ENCODE measurements at regions not wholly inside any gene's neighbourhood (a gene's known extent, or its start where the extent isn't known, plus 50 kb on each side); places are given as distances from the start of the nearest gene placed in this dataset.

DNA sequence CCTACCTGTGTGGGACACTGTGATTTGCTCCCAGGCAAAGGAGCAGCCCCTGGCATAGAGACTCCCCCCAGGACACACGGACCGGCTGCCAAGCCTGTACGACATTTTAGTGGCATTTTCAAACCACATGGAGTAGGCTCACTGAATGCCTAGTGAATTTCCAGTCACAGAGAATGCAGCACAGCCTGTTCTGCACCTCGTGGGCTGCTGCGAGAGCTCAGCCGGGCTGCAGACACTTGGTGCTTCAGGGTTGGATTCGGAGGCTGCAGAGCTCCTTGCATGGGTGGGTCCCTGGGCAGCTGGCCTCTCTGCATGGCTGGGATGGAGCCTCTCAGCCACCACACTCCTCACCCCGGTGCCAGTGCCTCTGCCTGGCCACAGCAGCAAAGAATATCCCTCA lies 51.2 kb upstream of the HNF1B start:
- H3K4me2 ChIP-seq (replicated peaks; ENCODE audit: low read depth, low read length, poor library complexity, severe bottlenecking), result no peak overlapping the region
- intact Hi-C loops (cut with micrococcal nuclease), result no loop called here
- Mint-ChIP-seq H3K4me1 (peaks cover 17% of the 10 kb centered on the region), H3K9me3 (ENCODE audit: insufficient read depth) (no peaks in the 10 kb centered on the region), H3K27ac (no peak overlapping the region), H3K4me3 (no peak overlapping the region), H3K27me3 (peaks cover 12% of the 10 kb centered on the region)
- no peaks in the 10 kb centered on the region for H4K20me1 ChIP-seq (ENCODE audit: control insufficient read depth, insufficient read depth, low read length, poor library complexity, severe bottlenecking)
- H3K36me3 ChIP-seq (replicated peaks in 1 of 2; ENCODE audit: control extremely low read depth in 1 of 2, control insufficient read depth in 1 of 2, extremely low read depth in 1 of 2, insufficient read depth in 2 of 2, low read length in 1 of 2), result no peaks in the 10 kb centered on the region
- no peak overlapping the region for H3K9ac ChIP-seq (ENCODE audit: low read length)
- ChIA-PET POLR2A (no interaction called here), CTCF (no interaction called here)
- ATAC-seq (ENCODE audit: low read depth) (no peak), DNase-seq (no peak)
- H3K4me3 ChIP-seq (ENCODE audit: control extremely low read depth in 1 of 5, extremely low read depth in 1 of 5, insufficient read depth in 1 of 5, low read depth in 2 of 5, low read length in 4 of 5), result no peak overlapping the region
- peaks cover 0 to under 1% (median 0%) of the 10 kb centered on the region in 4 experiments for H3K27me3 ChIP-seq (replicated peaks in 1 of 4; ENCODE audit: control extremely low read depth in 1 of 4, control insufficient read depth in 3 of 4, insufficient read depth in 4 of 4, low read length in 3 of 4)
- no peaks in the 10 kb centered on the region for H3K9me3 ChIP-seq (ENCODE audit: control extremely low read depth in 1 of 3, control insufficient read depth in 2 of 3, insufficient read depth in 1 of 3, low read length in 2 of 3)
- H2AFZ ChIP-seq (ENCODE audit: insufficient read depth, low read depth, low read length, poor library complexity, severe bottlenecking), result no peak overlapping the region
- H3K27ac ChIP-seq (ENCODE audit: low read length in 2 of 2), result no peak overlapping the region
- H3K4me1 ChIP-seq (ENCODE audit: control insufficient read depth in 2 of 2, insufficient read depth in 2 of 2, low read length in 2 of 2), result peaks cover 16% of the 10 kb centered on the region in 2 donors
- no peaks in the 10 kb centered on the region for H3K79me2 ChIP-seq (ENCODE audit: control insufficient read depth, insufficient read depth, low read length)
- 93% methylated on average over 7 of the region's 8 CpGs for WGBS (ENCODE audit: insufficient coverage)
- TF ChIP-seq, protein P1, sequence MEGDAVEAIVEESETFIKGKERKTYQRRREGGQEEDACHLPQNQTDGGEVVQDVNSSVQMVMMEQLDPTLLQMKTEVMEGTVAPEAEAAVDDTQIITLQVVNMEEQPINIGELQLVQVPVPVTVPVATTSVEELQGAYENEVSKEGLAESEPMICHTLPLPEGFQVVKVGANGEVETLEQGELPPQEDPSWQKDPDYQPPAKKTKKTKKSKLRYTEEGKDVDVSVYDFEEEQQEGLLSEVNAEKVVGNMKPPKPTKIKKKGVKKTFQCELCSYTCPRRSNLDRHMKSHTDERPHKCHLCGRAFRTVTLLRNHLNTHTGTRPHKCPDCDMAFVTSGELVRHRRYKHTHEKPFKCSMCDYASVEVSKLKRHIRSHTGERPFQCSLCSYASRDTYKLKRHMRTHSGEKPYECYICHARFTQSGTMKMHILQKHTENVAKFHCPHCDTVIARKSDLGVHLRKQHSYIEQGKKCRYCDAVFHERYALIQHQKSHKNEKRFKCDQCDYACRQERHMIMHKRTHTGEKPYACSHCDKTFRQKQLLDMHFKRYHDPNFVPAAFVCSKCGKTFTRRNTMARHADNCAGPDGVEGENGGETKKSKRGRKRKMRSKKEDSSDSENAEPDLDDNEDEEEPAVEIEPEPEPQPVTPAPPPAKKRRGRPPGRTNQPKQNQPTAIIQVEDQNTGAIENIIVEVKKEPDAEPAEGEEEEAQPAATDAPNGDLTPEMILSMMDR (IDR thresholded peaks at IDR 0.05), result no peak
- TF ChIP-seq EZH2 (IDR thresholded peaks at IDR 0.05; ENCODE audit: borderline replicate concordance, insufficient read depth, low read depth, low read length, poor library complexity, severe bottlenecking), result no peak
